Upper lobe of left lung (tissue), 4 donors: ENCODE measurements at regions not wholly inside any gene's neighbourhood (a gene's known extent, or its start where the extent isn't known, plus 50 kb on each side); places are given as distances from the start of the nearest gene placed in this dataset.

Experiments
- POLR2A ChIP-seq, 4 donors: fragments of 450-650 bp; IDR thresholded peaks; one replicate each; pipeline ENCODE4 v1.5.1; 2016 to 2017; ENCODE audit warnings: antibody characterized with exemption in 4 of 4, mild to moderate bottlenecking in 2 of 4
- POLR2AphosphoS5 ChIP-seq, 2 donors: sonication (generic); formaldehyde crosslinking; IDR thresholded peaks; one replicate each; pipeline ENCODE4 v1.5.1; 2017; ENCODE audit warnings: antibody characterized with exemption in 2 of 2

- TF ChIP-seq POLR2AphosphoS5 (IDR thresholded peaks at IDR 0.05) (no peak), POLR2A (IDR thresholded peaks at IDR 0.05) (no peak)
Measured at GRCh38 chr3:81388191-81388590, 373.3 kb downstream of the GBE1 start.
